Upper lobe of right lung (tissue), 1 donor: ENCODE measurements at regions not wholly inside any gene's neighbourhood (a gene's known extent, or its start where the extent isn't known, plus 50 kb on each side); places are given as distances from the start of the nearest gene placed in this dataset.

Source experiments
- ATAC-seq: fragments of 200-7000 bp; cut with Tn5 transposase; one replicate; pipeline ENCODE4 v1.9.1; 2020; ENCODE audit warnings: mild to moderate bottlenecking, moderate library complexity
- DNase-seq: peaks from one replicate; pipeline ENCODE4 v3.0.0-alpha.2; 2020
- H3K27ac ChIP-seq: fragments of 200-600 bp; one replicate; pipeline ENCODE4 v1.8.0; 2022
- H3K27me3 ChIP-seq: fragments of 200-600 bp; one replicate; pipeline ENCODE4 v1.8.0; 2022; ENCODE audit warnings: mild to moderate bottlenecking
- H3K36me3 ChIP-seq: fragments of 200-600 bp; one replicate; pipeline ENCODE4 v1.8.0; 2022
- H3K4me1 ChIP-seq: fragments of 200-600 bp; one replicate; pipeline ENCODE4 v1.8.0; 2022
- H3K4me3 ChIP-seq: fragments of 200-600 bp; one replicate; pipeline ENCODE4 v1.8.0; 2022; ENCODE audit warnings: mild to moderate bottlenecking
- H3K9me3 ChIP-seq: fragments of 200-600 bp; one replicate; pipeline ENCODE4 v1.8.0; 2022
- CTCF ChIP-seq: fragments of 200-600 bp; IDR thresholded peaks from one replicate; pipeline ENCODE4 v1.8.0; 2022; ENCODE audit warnings: antibody characterized with exemption
- intact Hi-C: fragments of 100-400 bp; cut with DNase I; formaldehyde crosslinking; loops from one replicate; pipeline ENCODE4 v1.11.0; 2022
- donor health status: DM: no; HTN: yes; CAD: no; lungs with severe emphysema.

GRCh38 chr22:48677168-48677520 is 1150.5 kb downstream of the BRD1 start:
- Histone ChIP-seq H3K27ac (no peak overlapping the region), H3K27me3 (no peaks in the 10 kb centered on the region), H3K36me3 (no peaks in the 10 kb centered on the region), H3K4me3 (no peak overlapping the region), H3K4me1 (no peaks in the 10 kb centered on the region), H3K9me3 (no peaks in the 10 kb centered on the region)
- ATAC-seq (no peak), DNase-seq (no peak)
- TF ChIP-seq CTCF = no peak
- intact Hi-C loops = no loop called here

DNA sequence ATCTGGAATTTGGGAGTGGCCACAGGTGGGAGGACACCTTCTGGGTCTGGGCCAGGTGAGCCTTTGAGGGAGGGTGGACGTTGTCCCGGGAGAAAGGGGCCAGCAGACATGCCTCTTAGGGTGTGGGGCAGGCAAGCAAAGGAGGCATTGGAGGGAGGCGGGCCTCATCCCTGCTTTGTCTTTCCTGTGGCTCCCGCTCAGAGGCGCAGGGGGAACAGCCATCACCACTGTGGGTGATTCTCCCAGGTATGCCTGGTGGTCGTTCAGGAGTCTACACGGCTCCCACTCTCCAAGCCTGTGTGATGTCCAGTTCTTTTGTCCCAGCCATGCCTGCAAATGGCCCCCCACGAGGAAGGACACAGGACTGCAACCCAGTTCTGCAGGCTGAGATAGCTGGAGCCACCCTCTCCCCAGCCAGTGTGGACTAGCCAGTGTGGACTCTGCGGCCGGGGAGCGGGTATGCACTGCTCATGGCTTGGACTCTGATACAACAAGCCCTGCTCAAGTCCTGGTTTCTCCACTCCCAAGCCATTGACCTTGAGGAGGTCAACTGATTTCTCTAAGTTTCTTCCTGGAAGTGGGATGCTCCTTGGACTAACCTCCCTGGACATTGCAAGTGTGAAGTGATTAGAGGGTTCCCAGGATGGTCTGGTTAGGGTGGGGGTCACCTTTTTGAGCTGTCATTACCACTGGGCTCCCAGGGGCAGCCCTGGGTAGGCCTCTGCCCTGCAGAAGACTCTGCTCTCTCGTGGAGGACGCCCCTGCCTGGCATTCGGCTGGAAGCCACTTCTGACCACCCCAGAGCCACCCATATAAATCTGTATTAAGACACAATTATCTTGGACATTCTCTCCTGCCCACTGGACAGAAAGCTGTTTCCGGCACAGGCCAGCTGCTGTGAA is 1151.2 kb downstream of the BRD1 start:
- no peak overlapping the region for H3K27ac ChIP-seq
- ATAC-seq (no peak), DNase-seq (no peak)
- H3K4me3 ChIP-seq = no peak overlapping the region
- H3K27me3 ChIP-seq = no peaks in the 10 kb centered on the region
- TF ChIP-seq CTCF = no peak
- H3K4me1 ChIP-seq = no peaks in the 10 kb centered on the region
- H3K9me3 ChIP-seq = no peaks in the 10 kb centered on the region
- intact Hi-C loops = no loop called here
- H3K36me3 ChIP-seq = no peaks in the 10 kb centered on the region

- TF ChIP-seq CTCF = no peak
- DNase-seq (no peak), ATAC-seq (no peak)
- Histone ChIP-seq H3K9me3 (no peaks in the 10 kb centered on the region), H3K27ac (no peak overlapping the region), H3K36me3 (no peaks in the 10 kb centered on the region), H3K4me1 (no peaks in the 10 kb centered on the region), H3K4me3 (no peak overlapping the region), H3K27me3 (no peaks in the 10 kb centered on the region)
- intact Hi-C loops = no loop called here
Measured at GRCh38 chr22:48675830-48676145, 1151.9 kb downstream of the BRD1 start.

DNA sequence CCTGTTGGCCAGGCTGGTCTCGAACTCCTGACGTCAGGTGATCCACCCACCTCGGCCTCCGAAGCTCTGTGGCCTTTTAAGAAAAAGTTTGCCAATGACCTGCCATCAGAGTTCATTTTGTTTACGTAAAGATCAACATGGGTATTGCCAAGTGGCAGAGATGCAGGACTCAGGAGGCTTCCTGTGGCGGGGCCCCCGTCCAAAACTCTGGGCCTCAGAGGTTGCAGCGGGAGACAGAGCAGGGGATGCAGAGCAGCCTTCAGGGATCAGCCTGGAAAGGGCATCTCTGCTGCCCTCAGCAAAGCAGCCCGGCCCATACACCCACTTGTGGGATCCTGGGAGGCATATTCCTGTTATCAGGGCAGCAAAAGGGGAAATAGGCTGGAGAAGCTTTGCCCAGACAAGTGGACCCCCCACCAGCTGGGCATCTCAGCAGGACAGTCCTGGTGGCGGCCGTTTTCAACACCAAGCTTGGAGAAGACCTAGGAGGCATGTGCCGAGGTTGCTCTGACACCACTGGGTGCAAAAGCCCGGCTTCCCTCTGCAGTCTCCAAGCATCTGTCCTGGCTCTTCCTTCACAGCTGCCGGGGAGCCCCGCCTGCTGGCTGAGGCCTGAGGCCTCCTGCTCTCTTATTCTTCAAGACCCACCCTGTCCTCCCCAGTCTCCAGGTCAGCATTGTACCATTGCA is 1152.4 kb downstream of the BRD1 start:
- no peaks in the 10 kb centered on the region for H3K4me1 ChIP-seq
- no peaks in the 10 kb centered on the region for H3K9me3 ChIP-seq
- H3K4me3 ChIP-seq = no peak overlapping the region
- intact Hi-C loops = no loop called here
- H3K27me3 ChIP-seq = no peaks in the 10 kb centered on the region
- ATAC-seq = no peak
- H3K27ac ChIP-seq = no peak overlapping the region
- no peak for DNase-seq
- no peaks in the 10 kb centered on the region for H3K36me3 ChIP-seq
- TF ChIP-seq CTCF = no peak

DNA sequence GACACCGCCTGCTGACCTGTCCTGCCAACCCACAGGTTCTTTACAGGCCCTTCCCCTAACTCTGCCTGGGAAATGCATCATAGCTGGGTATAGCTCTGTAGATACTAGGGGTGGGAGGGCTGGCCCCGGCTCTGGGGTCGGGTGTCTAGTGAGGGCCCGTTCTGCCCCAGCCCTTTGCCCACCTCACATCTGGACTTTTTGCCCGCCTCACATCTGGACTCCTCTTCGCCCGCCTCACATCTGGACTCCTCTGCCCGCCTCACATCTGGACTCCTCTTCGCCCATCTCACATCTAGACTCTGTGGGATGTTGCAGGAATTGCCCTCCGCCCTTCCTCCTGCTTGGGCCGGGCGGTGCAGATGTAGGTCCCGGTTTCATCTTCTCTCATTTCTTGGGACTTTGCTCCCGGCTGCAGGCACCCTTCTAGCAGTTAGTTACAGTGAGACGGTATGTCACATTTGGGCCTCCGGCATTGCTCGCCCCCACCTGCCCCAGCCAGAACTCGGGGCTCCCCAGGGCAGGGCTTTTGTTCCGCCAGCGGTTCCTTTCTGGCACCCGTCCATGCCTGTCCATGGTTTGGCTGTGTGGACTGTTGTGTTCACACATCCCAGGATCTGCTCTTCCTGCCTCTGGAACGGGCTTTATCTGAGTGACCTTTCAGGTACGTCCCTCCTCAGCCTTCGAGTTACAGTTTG is 1153.7 kb downstream of the BRD1 start:
- Histone ChIP-seq H3K27me3 (no peaks in the 10 kb centered on the region), H3K36me3 (no peaks in the 10 kb centered on the region), H3K4me1 (no peaks in the 10 kb centered on the region), H3K27ac (no peak overlapping the region), H3K4me3 (no peak overlapping the region), H3K9me3 (no peaks in the 10 kb centered on the region)
- no peak for ATAC-seq
- no peak for TF ChIP-seq CTCF
- intact Hi-C loops = no loop called here
- DNase-seq = no peak
